ENCODE measurements at regions not wholly inside any gene's neighbourhood (a gene's known extent, or its start where the extent isn't known, plus 50 kb on each side); places are given as distances from the start of the nearest gene placed in this dataset.
"Not testable (repeated sequence)": the region's sequence is repeated elsewhere in the genome, so short reads cannot be mapped to it uniquely, and the experiment has no call there.

- not testable (repeated sequence) for TF ChIP-seq CTCF (conservative IDR thresholded peaks at IDR 0.05 in 1 of 2, IDR thresholded peaks at IDR 0.05 in 1 of 2; ENCODE audit: low read depth in 1 of 2, low read length in 2 of 2); EZH2 (IDR thresholded peaks at IDR 0.05; ENCODE audit: low read length, missing control alignments)
Observed at GRCh38 chr2:131661884-131662535, 134.3 kb downstream of the CCDC74A start.

All from fibroblast of lung (primary cell).